RWPE2 (cell line): ENCODE measurements at regions not wholly inside any gene's neighbourhood (a gene's known extent, or its start where the extent isn't known, plus 50 kb on each side); places are given as distances from the start of the nearest gene placed in this dataset.
A peak's percentile ranks its signal among the peaks of the same experiment; 100 is the strongest.

Source experiments
- ATAC-seq: fragments of 200-7000 bp; cut with Tn5 transposase; 3 replicates; pipeline ENCODE4 v1.9.1; 2021; ENCODE audit warnings: low read depth
- DNase-seq: peaks from one replicate; pipeline ENCODE4 v3.0.0-alpha.2; 2020; ENCODE audit warnings: low spot score
- H3K27ac ChIP-seq: fragments of 450-650 bp; 2 replicates; pipeline ENCODE4 v1.5.1; 2017; ENCODE audit warnings: mild to moderate bottlenecking; ENCODE audit not compliant: poor library complexity, severe bottlenecking
- H3K27me3 ChIP-seq: fragments of 250-450 bp; sonication (Bioruptor Pico); 2 replicates; pipeline ENCODE4 v1.5.1; 2021; ENCODE audit warnings: mild to moderate bottlenecking, moderate library complexity; ENCODE audit not compliant: insufficient read depth, poor library complexity, severe bottlenecking
- H3K36me3 ChIP-seq: fragments of 250-450 bp; sonication (Bioruptor Pico); 2 replicates; pipeline ENCODE4 v1.5.1; 2020; ENCODE audit warnings: low read depth, mild to moderate bottlenecking, moderate library complexity
- H3K4me1 ChIP-seq: fragments of 250-450 bp; sonication (Bioruptor Pico); 2 replicates; pipeline ENCODE4 v1.5.1; 2021; ENCODE audit warnings: mild to moderate bottlenecking, moderate library complexity; ENCODE audit not compliant: insufficient read depth, poor library complexity, severe bottlenecking
- H3K4me3 ChIP-seq: fragments of 250-450 bp; sonication (Bioruptor Pico); 2 replicates; pipeline ENCODE4 v1.5.1; 2021; ENCODE audit warnings: mild to moderate bottlenecking, moderate library complexity; ENCODE audit not compliant: severe bottlenecking
- H3K9me3 ChIP-seq: fragments of 250-450 bp; sonication (Bioruptor Pico); 2 replicates; pipeline ENCODE4 v1.5.1; 2021; ENCODE audit warnings: mild to moderate bottlenecking, moderate library complexity; ENCODE audit not compliant: severe bottlenecking
- TF ChIP-seq, protein P1 (sequence below): fragments of 450-650 bp; IDR thresholded peaks from one replicate; pipeline ENCODE4 v1.5.1; 2017; ENCODE audit warnings: mild to moderate bottlenecking, moderate library complexity; ENCODE audit not compliant: poor library complexity, severe bottlenecking

DNA sequence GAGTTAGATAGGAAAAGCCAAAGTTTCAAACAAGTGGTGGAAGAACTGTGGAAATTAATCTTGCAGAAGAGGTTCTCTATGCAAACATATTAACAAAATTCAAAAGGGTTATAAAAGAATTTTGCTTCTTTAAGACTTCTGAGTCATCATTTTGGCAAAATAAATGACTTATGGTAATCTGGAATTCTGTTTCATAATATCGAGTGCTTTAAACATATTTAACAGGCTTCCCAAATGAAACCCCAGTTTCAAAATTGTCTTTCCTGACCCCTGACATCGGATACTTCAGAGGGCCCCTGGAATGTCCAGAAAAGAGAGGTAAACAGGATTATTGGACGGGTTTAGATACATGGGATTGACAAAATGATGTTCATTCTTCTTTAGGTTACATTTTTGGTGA, 444.6 kb downstream of the HTR7 start:
- Histone ChIP-seq H3K27me3 (no peaks in the 10 kb centered on the region), H3K4me3 (no peak overlapping the region), H3K4me1 (peaks cover 34% of the 10 kb centered on the region), H3K9me3 (no peaks in the 10 kb centered on the region), H3K27ac (peak overlapping the region; percentile 43), H3K36me3 (no peaks in the 10 kb centered on the region)
- no peak for DNase-seq
- TF ChIP-seq, protein P1, sequence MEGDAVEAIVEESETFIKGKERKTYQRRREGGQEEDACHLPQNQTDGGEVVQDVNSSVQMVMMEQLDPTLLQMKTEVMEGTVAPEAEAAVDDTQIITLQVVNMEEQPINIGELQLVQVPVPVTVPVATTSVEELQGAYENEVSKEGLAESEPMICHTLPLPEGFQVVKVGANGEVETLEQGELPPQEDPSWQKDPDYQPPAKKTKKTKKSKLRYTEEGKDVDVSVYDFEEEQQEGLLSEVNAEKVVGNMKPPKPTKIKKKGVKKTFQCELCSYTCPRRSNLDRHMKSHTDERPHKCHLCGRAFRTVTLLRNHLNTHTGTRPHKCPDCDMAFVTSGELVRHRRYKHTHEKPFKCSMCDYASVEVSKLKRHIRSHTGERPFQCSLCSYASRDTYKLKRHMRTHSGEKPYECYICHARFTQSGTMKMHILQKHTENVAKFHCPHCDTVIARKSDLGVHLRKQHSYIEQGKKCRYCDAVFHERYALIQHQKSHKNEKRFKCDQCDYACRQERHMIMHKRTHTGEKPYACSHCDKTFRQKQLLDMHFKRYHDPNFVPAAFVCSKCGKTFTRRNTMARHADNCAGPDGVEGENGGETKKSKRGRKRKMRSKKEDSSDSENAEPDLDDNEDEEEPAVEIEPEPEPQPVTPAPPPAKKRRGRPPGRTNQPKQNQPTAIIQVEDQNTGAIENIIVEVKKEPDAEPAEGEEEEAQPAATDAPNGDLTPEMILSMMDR, result no peak
- ATAC-seq, result no peak; the same call in 2 of the 3 replicates

DNA sequence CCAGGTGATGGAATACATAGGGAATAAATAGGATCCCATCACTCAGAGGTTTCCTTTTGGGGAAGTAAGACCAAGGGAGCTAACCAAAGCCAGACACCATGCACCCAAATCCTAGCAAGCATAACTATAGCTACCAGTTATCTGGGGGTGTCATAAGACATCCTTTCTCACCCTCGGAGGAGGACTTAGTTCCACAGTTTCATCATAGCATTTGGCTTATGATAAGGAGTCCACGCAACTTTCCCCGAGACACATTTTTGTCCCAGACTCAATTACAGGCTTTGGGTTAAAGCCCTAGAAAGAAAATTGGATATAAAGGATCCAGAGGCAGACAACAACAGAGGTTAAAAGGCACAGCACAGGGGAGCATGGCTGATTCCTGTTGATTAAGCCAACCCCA, 442.9 kb downstream of the HTR7 start:
- H3K9me3 ChIP-seq, result no peaks in the 10 kb centered on the region

DNA sequence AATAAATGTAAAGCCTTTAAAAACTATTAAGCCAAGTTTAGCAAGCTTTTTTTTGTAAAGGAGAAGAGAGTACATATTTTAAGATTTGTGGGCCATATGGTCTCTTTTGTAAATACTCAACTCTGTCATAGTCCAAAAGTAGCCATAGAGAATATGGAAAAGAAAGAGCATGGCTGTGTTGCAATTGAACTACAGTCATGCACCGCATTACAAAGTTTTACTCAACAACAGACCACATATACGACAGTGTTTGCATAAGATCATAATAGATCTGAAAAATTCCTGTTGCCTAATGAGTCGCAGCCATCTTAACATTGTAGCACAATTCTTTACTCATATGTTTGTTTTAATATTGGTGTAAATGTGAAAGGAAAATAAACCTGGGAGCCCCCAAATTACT, 440.8 kb downstream of the HTR7 start:
- no peaks in the 10 kb centered on the region for H3K36me3 ChIP-seq
- peak overlapping the region; percentile 85 for H3K27ac ChIP-seq
- DNase-seq, result no peak
- ATAC-seq, result peak; percentile 40
- H3K4me3 ChIP-seq, result no peak overlapping the region
- TF ChIP-seq, protein P1, result no peak
- H3K4me1 ChIP-seq, result peaks cover 57% of the 10 kb centered on the region
- H3K9me3 ChIP-seq, result no peaks in the 10 kb centered on the region
- no peaks in the 10 kb centered on the region for H3K27me3 ChIP-seq

More for the DNA sequence above, 442.9 kb downstream of the HTR7 start:
- Histone ChIP-seq H3K27me3 (no peaks in the 10 kb centered on the region), H3K36me3 (no peaks in the 10 kb centered on the region), H3K4me1 (peaks cover 49% of the 10 kb centered on the region), H3K27ac (no peak overlapping the region), H3K4me3 (no peak overlapping the region)
- ATAC-seq, result no peak
- DNase-seq, result no peak
- TF ChIP-seq, protein P1, result no peak

DNA sequence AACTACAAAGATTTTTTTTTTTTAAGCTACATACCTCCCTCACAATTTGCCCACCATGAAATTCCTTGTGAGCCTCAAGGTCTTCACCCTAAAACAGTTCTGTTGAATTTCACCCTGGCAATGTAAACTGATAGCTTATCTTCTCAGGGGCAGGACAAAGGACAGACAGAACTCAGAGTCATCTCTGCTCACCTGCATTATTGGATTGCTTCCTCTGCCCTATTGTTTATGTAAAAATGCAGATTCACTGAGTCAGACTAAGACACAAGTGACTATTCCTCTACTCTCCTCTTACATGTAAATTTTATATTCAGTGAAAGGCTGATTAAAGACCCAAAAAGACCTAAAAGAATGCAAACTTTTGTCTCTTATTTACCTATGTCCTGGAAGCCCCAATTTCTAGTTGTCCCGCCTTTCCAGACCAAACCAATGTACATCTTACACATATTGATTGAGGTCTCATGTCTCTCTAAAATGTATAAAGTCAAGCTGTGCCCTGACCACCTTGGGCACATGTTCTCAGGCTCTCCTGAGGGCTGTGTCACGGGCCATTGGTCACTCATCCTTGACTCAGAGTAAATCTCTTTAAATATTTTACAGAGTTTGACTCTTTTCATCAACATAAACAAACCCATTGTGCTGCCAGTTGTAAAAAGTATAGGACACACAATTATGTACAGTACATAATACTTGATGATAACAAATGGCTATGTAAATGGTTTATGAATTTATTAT, 440.2 kb downstream of the HTR7 start:
- Histone ChIP-seq H3K27me3 (no peaks in the 10 kb centered on the region), H3K4me3 (no peak overlapping the region), H3K9me3 (no peaks in the 10 kb centered on the region), H3K36me3 (no peaks in the 10 kb centered on the region), H3K4me1 (peaks cover 53% of the 10 kb centered on the region), H3K27ac (peak overlapping the region; percentile 85)
- DNase-seq, result no peak
- no peak for ATAC-seq
- TF ChIP-seq, protein P1, result no peak

DNA sequence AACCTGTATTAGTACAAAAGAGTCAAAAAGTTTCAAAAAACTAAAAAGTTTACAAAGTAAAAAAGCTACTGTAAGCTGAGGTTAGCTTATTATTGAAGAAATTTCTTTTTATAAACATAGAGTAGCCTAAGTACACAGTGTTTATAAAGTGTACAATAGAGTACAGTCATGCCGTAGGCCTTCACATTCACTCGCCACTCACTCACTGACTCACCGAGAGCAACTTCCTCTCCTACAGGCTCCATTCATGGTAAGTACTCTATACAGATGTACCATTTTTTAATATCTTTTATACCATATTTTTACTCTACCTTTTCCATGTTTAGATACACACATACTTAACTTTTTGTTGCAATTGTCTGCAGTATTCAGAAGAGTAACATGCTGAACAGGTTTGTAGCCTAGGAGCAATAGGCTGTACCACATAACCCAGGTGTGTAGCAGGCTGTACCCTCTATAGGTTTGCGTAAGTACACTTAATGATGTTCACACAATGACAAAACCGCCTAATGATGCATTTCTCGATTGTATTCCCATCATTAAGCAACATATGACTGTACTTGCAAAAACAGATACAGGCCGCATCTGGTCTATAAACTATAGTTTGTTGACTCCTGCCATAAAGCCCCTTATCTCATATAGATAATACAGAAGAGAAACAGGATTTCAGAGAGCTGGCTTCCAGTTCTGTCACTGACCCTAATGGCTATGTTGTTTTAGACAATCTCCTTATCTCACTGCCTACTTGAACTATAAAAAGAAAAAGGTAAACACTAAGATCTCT, 438.8 kb downstream of the HTR7 start:
- Histone ChIP-seq H3K4me3 (no peak overlapping the region), H3K4me1 (peaks cover 42% of the 10 kb centered on the region), H3K9me3 (no peaks in the 10 kb centered on the region), H3K27me3 (no peaks in the 10 kb centered on the region), H3K36me3 (no peaks in the 10 kb centered on the region), H3K27ac (peak overlapping the region; percentile 85)
- peak; percentile 72 for DNase-seq
- peak; percentile 100 for ATAC-seq
- TF ChIP-seq, protein P1, result no peak
